HTR-8/SVneo (cell line): ENCODE measurements at regions not wholly inside any gene's neighbourhood (a gene's known extent, or its start where the extent isn't known, plus 50 kb on each side); places are given as distances from the start of the nearest gene placed in this dataset.
"Not testable (repeated sequence)": the region's sequence is repeated elsewhere in the genome, so short reads cannot be mapped to it uniquely, and the experiment has no call there.

Source experiments
- DNase-seq: peaks from one replicate; pipeline ENCODE4 v3.0.0; 2011; ENCODE audit warnings: low spot score, mixed read lengths; ENCODE audit not compliant: insufficient read length
- FAIRE-seq: peaks from 2 replicates; lab custom pipeline; 2011; peaks lifted over from hg19 to GRCh38; lab: Jason Lieb, UNC

DNA sequence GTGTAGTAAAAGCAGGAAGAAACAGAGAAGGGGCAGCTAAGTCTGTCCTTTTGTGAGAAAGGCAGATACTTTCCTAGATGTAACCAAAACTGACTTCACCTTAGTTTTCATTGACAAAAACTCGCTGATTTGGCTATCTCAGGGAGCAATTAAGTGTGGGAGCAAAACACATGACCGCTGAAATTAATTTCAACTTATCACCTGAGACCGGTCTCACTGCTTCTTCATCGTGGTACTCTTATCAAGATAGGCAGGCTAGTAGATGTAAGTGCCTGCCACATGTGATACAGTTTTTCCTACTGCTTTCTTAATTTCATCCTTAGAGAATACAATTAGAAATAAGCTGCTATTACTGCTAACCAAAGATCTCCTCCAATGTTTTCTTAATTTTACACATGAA, 168.7 kb downstream of the KBTBD2 start:
- FAIRE-seq, DNase-seq: not testable (repeated sequence)

DNA sequence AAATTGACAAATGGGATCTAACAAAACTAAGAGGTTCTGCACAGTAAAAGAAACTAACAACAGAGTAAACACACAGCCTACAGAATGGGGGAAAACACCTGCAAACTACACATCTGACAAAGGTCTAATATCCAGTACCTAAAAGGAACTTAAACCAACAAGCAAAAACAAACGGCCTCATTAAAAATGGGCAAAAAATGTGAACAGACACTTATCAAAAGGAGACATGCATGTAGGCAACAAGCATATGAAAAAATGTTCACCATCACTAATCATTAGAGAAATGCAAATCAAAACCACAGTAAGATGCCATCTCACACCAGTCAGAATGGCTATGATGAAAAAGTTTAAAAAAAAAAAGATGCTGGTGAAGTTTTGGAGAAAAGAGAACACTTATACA, 197.4 kb downstream of the KBTBD2 start:
- DNase-seq (no peak), FAIRE-seq (no peak)

- FAIRE-seq, DNase-seq: not testable (repeated sequence)
Observed at GRCh38 chr7:32691965-32692815, 196.9 kb downstream of the AVL9 start.

DNA sequence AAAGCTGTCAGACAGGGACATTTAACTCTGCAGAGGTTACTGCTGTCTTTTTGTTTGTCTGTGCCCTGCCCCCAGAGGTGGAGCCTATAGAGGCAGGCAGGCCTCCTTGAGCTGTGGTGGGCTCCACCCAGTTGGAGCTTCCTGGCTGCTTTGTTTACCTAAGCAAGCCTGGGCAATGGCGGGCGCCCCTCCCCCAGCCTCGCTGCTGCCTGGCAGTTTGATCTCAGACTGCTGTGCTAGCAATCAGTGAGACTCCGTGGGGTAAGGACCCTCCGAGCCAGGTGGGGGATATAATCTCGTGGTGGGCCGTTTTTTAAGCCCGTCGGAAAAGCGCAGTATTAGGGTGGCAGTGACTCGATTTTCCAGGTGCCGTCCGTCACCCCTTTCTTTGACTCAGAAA, 192.8 kb downstream of the AVL9 start:
- not testable (repeated sequence) for FAIRE-seq

GRCh38 chr7:32681174-32681518, 185.9 kb downstream of the AVL9 start:
- no peak for DNase-seq
- FAIRE-seq = no peak

More for the DNA sequence above, 192.8 kb downstream of the AVL9 start:
- not testable (repeated sequence) for DNase-seq

GRCh38 chr7:32680259-32681173, 185.2 kb downstream of the AVL9 start:
- DNase-seq = no peak
- FAIRE-seq = no peak

GRCh38 chr7:32679192-32679591, 183.9 kb downstream of the AVL9 start:
- no peak for DNase-seq
- no peak for FAIRE-seq

DNA sequence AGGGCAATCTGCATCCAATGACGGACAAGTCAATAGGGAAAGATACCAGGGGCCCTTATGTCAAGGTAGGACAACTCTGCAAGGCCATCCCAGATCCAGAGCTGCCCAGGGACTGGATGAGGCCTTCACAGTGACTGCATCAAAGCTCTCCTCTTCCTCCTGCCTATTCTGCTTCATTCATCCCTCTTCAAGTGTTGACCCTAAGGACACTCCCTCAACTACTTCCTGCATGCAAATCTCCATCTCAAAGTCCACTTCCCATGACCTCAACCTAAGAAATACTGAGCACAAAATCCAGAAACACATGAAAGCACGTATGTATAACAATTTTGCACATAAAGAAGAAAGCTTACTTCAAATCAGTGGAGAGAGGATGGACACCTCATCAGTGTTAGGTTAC, 182.3 kb downstream of the AVL9 start:
- DNase-seq (no peak), FAIRE-seq (no peak)

DNA sequence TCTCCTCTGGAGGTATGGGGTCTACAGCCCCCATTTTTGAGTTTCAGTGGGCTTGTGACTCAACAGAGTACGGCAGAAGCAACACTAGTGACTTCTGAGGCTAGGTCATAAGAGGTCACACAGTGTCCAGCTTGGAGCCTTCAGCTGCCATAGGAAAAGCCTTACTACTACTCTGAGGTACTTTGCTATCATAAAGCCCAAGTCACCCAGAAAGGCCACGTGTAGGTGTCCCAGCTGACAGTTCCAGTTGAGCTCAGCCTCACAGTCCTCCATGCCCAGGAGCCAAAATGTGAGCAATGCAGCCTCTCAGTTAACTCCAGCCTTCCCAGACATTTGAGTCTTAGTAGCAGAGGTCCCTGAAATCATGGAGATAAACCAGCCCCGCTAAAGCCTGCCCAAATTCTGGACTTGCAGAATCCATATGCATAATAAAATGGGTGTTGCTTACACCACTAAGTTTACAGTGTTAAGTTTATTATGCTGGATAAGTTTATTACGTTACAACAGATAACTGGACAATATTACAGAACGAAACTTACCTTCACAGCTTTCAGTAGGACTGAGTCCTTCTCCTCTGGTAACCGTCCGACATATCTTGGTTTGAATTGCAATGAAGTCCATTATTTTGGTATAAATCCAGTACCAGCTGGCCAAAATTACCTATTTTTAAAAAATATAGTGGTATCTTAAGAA, 181.1 kb downstream of the AVL9 start:
- FAIRE-seq (no peak), DNase-seq (no peak)

GRCh38 chr7:32673275-32673983, 178.1 kb downstream of the AVL9 start:
- no peak for FAIRE-seq
- DNase-seq = no peak

DNA sequence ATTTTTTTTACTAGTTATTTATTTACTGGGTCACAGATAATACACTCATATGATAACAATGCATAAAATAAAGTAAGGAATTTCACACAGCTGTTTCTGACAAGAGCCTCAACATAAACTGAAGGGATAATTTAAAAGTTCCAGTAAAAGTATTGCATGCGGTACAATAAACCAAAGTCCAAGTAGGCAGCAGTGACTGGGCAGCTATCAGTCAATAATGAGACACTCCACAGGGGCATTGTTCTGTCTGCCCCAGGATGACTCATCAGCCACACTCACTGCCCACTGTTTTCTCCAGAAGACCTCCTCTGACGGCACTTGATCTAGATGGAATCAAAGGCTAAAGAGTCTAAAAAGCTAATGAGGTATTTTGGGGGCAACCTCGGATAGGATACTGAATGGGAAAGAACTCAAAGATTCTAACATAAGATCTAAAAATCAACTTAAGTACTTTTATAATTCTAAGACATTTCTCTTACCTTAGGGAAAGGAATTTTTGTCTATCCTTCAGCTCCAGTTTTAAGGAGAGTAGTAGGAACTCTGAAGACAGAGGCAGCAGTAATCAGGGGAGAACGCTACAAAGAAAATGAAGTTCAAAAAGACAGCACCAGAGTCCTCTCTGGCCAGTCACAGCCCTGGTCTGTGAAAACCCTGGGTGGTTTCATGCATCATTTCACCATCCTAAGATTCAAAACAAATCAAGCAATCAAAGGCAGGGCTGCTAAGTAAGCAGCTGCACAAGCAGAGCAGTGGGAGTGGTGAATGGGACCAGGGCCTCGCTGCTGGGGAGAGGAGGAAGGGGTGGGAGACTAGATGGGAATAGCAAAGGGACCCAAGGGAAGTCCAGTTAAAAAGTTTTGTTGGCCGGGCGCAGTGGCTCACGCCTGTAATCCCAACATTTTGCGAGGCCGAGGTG, 175.1 kb downstream of the AVL9 start:
- no peak for FAIRE-seq
- peak; percentile 48 for DNase-seq

- DNase-seq = peak; percentile 7
- not testable (repeated sequence) for FAIRE-seq
Observed at GRCh38 chr7:32669173-32669870, 174.0 kb downstream of the AVL9 start.

GRCh38 chr7:32668387-32669097, 173.3 kb downstream of the AVL9 start:
- not testable (repeated sequence) for DNase-seq, FAIRE-seq

DNA sequence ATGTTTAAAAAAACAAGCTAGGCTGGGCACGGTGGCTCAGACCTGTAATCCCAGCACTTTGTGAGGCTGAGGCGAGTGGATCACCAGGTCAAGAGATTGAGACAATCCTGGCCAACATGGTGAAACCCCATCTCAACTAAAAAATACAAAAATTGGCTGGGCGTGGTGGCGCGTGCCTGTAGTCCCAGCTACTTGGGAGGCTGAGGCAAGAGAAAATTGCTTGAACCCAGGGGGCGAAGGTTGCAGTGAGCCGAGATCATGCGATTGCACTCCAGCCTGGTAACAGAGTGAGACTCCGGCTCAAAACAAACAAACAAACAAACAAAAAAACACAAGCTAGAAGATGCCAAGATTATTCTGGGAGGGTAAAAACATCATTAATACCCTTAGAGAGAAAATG, 172.3 kb downstream of the AVL9 start:
- not testable (repeated sequence) for DNase-seq, FAIRE-seq

DNA sequence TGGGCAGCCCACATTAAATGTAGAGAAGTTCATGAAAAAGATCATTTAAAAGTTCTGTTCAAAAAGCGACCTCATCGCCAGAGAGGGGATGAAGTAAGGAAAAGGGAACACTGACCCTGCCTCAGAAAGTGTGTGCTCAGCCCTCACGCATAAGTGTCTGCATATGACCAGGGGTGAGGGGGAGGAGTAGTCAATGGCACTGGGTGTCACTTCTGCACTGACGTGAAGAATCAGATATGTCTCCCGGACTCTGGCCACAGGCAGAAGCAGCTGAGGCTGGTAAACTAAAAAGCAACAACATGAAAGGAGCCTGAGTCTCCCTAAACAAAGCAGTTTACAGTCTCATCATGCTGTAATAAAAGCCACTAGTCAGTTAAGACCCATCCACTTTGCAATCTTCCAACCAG, 168.5 kb downstream of the AVL9 start:
- not testable (repeated sequence) for FAIRE-seq

GRCh38 chr7:32662509-32662908, 167.2 kb downstream of the AVL9 start:
- DNase-seq = not testable (repeated sequence)
- peak; percentile 23 for FAIRE-seq

More for the DNA sequence above, 168.5 kb downstream of the AVL9 start:
- DNase-seq = not testable (repeated sequence)

DNA sequence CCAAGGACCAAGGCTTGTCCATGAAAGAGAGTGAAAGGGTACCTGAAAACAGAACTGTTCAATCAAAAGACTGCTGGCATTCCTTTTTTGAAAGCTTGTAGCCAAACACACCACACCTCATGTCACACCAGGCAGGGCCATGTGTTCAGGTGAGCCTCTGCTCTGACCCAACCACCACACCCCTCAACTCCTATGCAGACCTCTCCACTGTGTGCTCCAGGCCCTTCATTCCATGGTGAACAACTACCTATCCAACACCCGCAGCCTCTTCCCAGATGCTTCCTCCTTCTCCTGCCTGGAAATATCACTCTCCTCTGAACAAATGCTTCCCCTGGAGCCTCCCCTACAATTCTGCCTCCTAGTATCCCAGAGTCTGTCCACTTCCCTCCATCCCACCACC, 166.6 kb downstream of the AVL9 start:
- FAIRE-seq (no peak), DNase-seq (no peak)
